IMR-90 (cell line): ENCODE measurements at regions not wholly inside any gene's neighbourhood (a gene's known extent, or its start where the extent isn't known, plus 50 kb on each side); places are given as distances from the start of the nearest gene placed in this dataset.

Experiments
- ATAC-seq: fragments of 200-7000 bp; cut with Tn5 transposase; 2 replicates; pipeline ENCODE4 v1.9.1; 2020; ENCODE audit warnings: low read depth, mild to moderate bottlenecking, moderate library complexity
- BruUV-seq: library from RNA; stranded (reverse); fragments of 400-500 nt; replicated peaks from 2 replicates; lab custom pipeline; 2021; lab: Mats Ljungman, UMichigan
- CTCF ChIA-PET: fragments of 300-600 bp; formaldehyde crosslinking; extraction: SDS; loops from one replicate; lab custom pipeline; 2021; ENCODE audit warnings: antibody characterized with exemption; lab: Yijun Ruan, JAX
- POLR2A ChIA-PET: fragments of 300-600 bp; sonication (Branson Sonifier 250); formaldehyde crosslinking; loops from one replicate; lab custom pipeline; 2022; ENCODE audit warnings: antibody characterized with exemption; ENCODE audit not compliant: unreplicated experiment; lab: Charles Lee
- DNase-seq: peaks from one replicate; pipeline ENCODE4 v3.0.0; 2013
- H2AFZ ChIP-seq: replicated peaks from 2 replicates; pipeline ENCODE3; 2013; ENCODE audit warnings: low read length, mild to moderate bottlenecking; ENCODE audit not compliant: poor library complexity
- H2AK5ac ChIP-seq: 2 replicates; pipeline ENCODE4 v1.6.1; 2013; ENCODE audit warnings: low read depth, low read length, inconsistent platforms
- H2AK9ac ChIP-seq: replicated peaks from 2 replicates; pipeline ENCODE3; 2013; ENCODE audit warnings: mild to moderate bottlenecking, low read depth, low read length, moderate library complexity; ENCODE audit not compliant: poor library complexity
- H2BK120ac ChIP-seq: 2 replicates; pipeline ENCODE4 v1.6.1; 2013; ENCODE audit warnings: low read depth, low read length, inconsistent platforms
- H2BK15ac ChIP-seq: 3 replicates; pipeline ENCODE4 v1.6.1; 2013; ENCODE audit warnings: low read depth, low read length, inconsistent platforms
- H2BK20ac ChIP-seq: 2 replicates; pipeline ENCODE4 v1.6.1; 2013; ENCODE audit warnings: low read depth, mild to moderate bottlenecking, inconsistent platforms, low read length, moderate library complexity
- H2BK5ac ChIP-seq: 2 replicates; pipeline ENCODE4 v1.6.1; 2013; ENCODE audit warnings: mild to moderate bottlenecking, low read depth, low read length, inconsistent platforms; ENCODE audit not compliant: poor library complexity, severe bottlenecking
- H3K14ac ChIP-seq: replicated peaks from 2 replicates; pipeline ENCODE4 v1.6.1; 2013; ENCODE audit warnings: low read depth, low read length, inconsistent platforms
- H3K18ac ChIP-seq: 2 replicates; pipeline ENCODE4 v1.6.1; 2013; ENCODE audit warnings: low read depth, low read length, control low read depth
- H3K23ac ChIP-seq: 2 replicates; pipeline ENCODE4 v1.6.1; 2013; ENCODE audit warnings: low read depth, low read length, inconsistent platforms
- H3K27ac ChIP-seq: 2 replicates; pipeline ENCODE4 v1.5.1; 2013; ENCODE audit warnings: mild to moderate bottlenecking, control low read depth, low read length; ENCODE audit not compliant: insufficient read depth
- H3K27me3 ChIP-seq: 2 replicates; pipeline ENCODE4 v1.6.1; 2013; ENCODE audit warnings: low read length; ENCODE audit not compliant: control insufficient read depth, insufficient read depth
- H3K36me3 ChIP-seq: 2 replicates; pipeline ENCODE4 v1.6.1; 2013; ENCODE audit warnings: low read length, mixed read lengths; ENCODE audit not compliant: control insufficient read depth, insufficient read depth
- H3K4ac ChIP-seq: 2 replicates; pipeline ENCODE4 v1.6.1; 2013; ENCODE audit warnings: low read depth, low read length, inconsistent platforms
- H3K4me1 ChIP-seq: 2 replicates; pipeline ENCODE4 v1.6.1; 2013; ENCODE audit warnings: low read length, mixed read lengths; ENCODE audit not compliant: control insufficient read depth, insufficient read depth
- H3K4me2 ChIP-seq: 2 replicates; pipeline ENCODE4 v1.6.1; 2013; ENCODE audit warnings: low read depth, mild to moderate bottlenecking, control low read depth, low read length, moderate library complexity
- H3K4me3 ChIP-seq: 2 replicates; pipeline ENCODE4 v1.5.1; 2013; ENCODE audit warnings: low read depth, mild to moderate bottlenecking, control low read depth, low read length, moderate library complexity; ENCODE audit not compliant: insufficient read depth
- H3K56ac ChIP-seq: 2 replicates; pipeline ENCODE4 v1.6.1; 2013; ENCODE audit warnings: low read length, inconsistent platforms; ENCODE audit not compliant: insufficient read depth; ENCODE audit errors: extremely low read depth
- H3K79me1 ChIP-seq, 2 experiments: 2 replicates each; pipeline ENCODE4 v1.6.1; 2013; ENCODE audit warnings: low read length in 2 of 2, inconsistent platforms in 1 of 2, low read depth in 1 of 2
- H3K9ac ChIP-seq: 2 replicates; pipeline ENCODE4 v1.6.1; 2013; ENCODE audit warnings: low read depth, low read length, control low read depth
- H3K9me1 ChIP-seq: 2 replicates; pipeline ENCODE4 v1.6.1; 2013; ENCODE audit warnings: low read length, inconsistent platforms; ENCODE audit not compliant: insufficient read depth
- H3K9me3 ChIP-seq: 2 replicates; pipeline ENCODE4 v1.6.1; 2013; ENCODE audit warnings: low read length; ENCODE audit not compliant: control insufficient read depth, insufficient read depth
- H4K20me1 ChIP-seq: 2 replicates; pipeline ENCODE4 v1.6.1; 2013; ENCODE audit warnings: low read length, inconsistent platforms; ENCODE audit not compliant: insufficient read depth
- H4K5ac ChIP-seq: 2 replicates; pipeline ENCODE4 v1.6.1; 2013; ENCODE audit warnings: mild to moderate bottlenecking, low read depth, low read length, control low read depth
- H4K8ac ChIP-seq, 2 experiments: 2 replicates each; pipeline ENCODE4 v1.6.1; 2013; ENCODE audit warnings: low read depth in 2 of 2, low read length in 2 of 2, control low read depth in 1 of 2, inconsistent platforms in 1 of 2
- H4K91ac ChIP-seq: 2 replicates; pipeline ENCODE4 v1.6.1; 2013; ENCODE audit warnings: low read depth, low read length, inconsistent platforms; ENCODE audit not compliant: insufficient read depth
- BHLHE40 ChIP-seq: fragments of 150-350 bp; IDR thresholded peaks from 2 replicates; pipeline ENCODE4 v1.6.1; 2016; ENCODE audit warnings: mild to moderate bottlenecking, low read depth, low read length
- CEBPB ChIP-seq: IDR thresholded peaks from 2 replicates; pipeline ENCODE4 v1.6.1; 2012; ENCODE audit warnings: low read depth, low read length, improper control_type of control experiment
- CHD1 ChIP-seq: IDR thresholded peaks from 2 replicates; pipeline ENCODE4 v1.6.1; 2012; ENCODE audit warnings: low read depth, low read length, improper control_type of control experiment
- FOS ChIP-seq: fragments of 150-350 bp; IDR thresholded peaks from 2 replicates; pipeline ENCODE4 v1.6.1; 2016; ENCODE audit warnings: low read depth, low read length
- MAFK ChIP-seq: IDR thresholded peaks from 2 replicates; pipeline ENCODE4 v1.6.1; 2012; ENCODE audit warnings: low read depth, low read length, improper control_type of control experiment
- MAZ ChIP-seq: IDR thresholded peaks from 2 replicates; pipeline ENCODE4 v1.6.1; 2012; ENCODE audit warnings: low read depth, mild to moderate bottlenecking, low read length, improper control_type of control experiment, moderate library complexity, borderline replicate concordance
- MXI1 ChIP-seq: IDR thresholded peaks from 2 replicates; pipeline ENCODE4 v1.6.1; 2012; ENCODE audit warnings: low read depth, mild to moderate bottlenecking, low read length, moderate library complexity, borderline replicate concordance
- NFE2L2 ChIP-seq: fragments of 150-350 bp; IDR thresholded peaks from 2 replicates; pipeline ENCODE4 v1.6.1; 2016; ENCODE audit warnings: low read depth, mild to moderate bottlenecking, low read length
- POLR2A ChIP-seq: IDR thresholded peaks from 2 replicates; pipeline ENCODE4 v1.6.1; 2012; ENCODE audit warnings: mild to moderate bottlenecking, low read depth, low read length
- RAD21 ChIP-seq: IDR thresholded peaks from 2 replicates; pipeline ENCODE4 v1.6.1; 2012; ENCODE audit warnings: low read length, improper control_type of control experiment
- RCOR1 ChIP-seq: IDR thresholded peaks from 2 replicates; pipeline ENCODE4 v1.6.1; 2012; ENCODE audit warnings: mild to moderate bottlenecking, low read length, improper control_type of control experiment; ENCODE audit not compliant: insufficient replicate concordance
- RFX5 ChIP-seq: IDR thresholded peaks from 2 replicates; pipeline ENCODE4 v1.8.0; 2012; ENCODE audit warnings: low read depth, mild to moderate bottlenecking, low read length, moderate library complexity
- SMC3 ChIP-seq: fragments of 150-350 bp; IDR thresholded peaks from 2 replicates; pipeline ENCODE4 v1.6.1; 2016; ENCODE audit warnings: low read depth, mild to moderate bottlenecking, antibody characterized with exemption, low read length, moderate library complexity
- dilution Hi-C: fragments of 300-500 bp; cut with HindIII; formaldehyde crosslinking; loops from one replicate; pipeline ENCODE4 v1.14.3; 2018; ENCODE audit warnings: low sequenced_read_pairs; ENCODE audit not compliant: unreplicated experiment
- in situ Hi-C: fragments of 300-500 bp; cut with MboI; formaldehyde crosslinking; loops from 3 replicates; pipeline ENCODE4 v1.14.3; 2019; ENCODE audit warnings: low sequenced_read_pairs, inconsistent platforms, mixed read lengths
- intact Hi-C: fragments of 100-400 bp; cut with micrococcal nuclease; formaldehyde crosslinking; loops from 2 replicates; pipeline ENCODE4 v1.10.0; 2022
- TF ChIP-seq, protein P1 (sequence below): fragments of 150-350 bp; IDR thresholded peaks from 2 replicates; pipeline ENCODE4 v1.6.1; 2016; ENCODE audit warnings: low read depth, mild to moderate bottlenecking, low read length, moderate library complexity, borderline replicate concordance
- TF ChIP-seq, protein P2 (sequence below): fragments of 150-350 bp; IDR thresholded peaks from 2 replicates; pipeline ENCODE4 v1.6.1; 2017; ENCODE audit warnings: mild to moderate bottlenecking, antibody characterized with exemption, low read length, low read depth
- TF ChIP-seq, protein P3 (sequence below): conservative IDR thresholded peaks from 2 replicates; pipeline ENCODE4 v1.5.1; 2012; ENCODE audit warnings: mild to moderate bottlenecking, low read depth, low read length, improper control_type of control experiment

DNA sequence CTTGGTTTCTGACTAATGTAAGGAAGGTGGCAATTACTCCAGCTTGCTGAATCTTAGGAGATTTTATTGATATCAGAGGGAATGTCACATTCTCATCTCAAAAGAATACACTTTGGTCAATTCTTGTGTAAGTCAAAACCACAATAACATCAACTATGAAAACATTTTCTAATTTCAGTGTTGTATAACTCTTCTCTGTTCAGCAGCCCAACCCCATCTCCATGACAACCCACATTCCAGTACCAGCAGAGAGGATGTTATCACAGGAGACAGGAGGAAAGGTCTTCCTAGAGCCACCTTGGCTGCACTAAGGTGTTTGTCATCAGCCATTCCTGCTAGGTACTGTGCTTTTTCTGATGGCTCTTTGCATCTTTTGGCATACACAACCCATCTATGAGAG, 529.1 kb upstream of the BRINP1 start:
- POLR2A ChIA-PET, result no interaction called here
- dilution Hi-C loops, result no loop called here
- H2BK120ac ChIP-seq, result no peak overlapping the region

More for the DNA sequence above, 529.1 kb upstream of the BRINP1 start:
- H3K4ac ChIP-seq, result no peak overlapping the region
- no peak overlapping the region for H2AFZ ChIP-seq
- H2BK15ac ChIP-seq, result no peak overlapping the region
- no peak overlapping the region for H3K18ac ChIP-seq
- intact Hi-C loops, result no loop called here
- no peak overlapping the region for H4K5ac ChIP-seq
- no peak overlapping the region for H3K23ac ChIP-seq
- no peaks in the 10 kb centered on the region for H4K20me1 ChIP-seq
- H3K79me1 ChIP-seq, result no peaks in the 10 kb centered on the region
- no peaks in the 10 kb centered on the region for H3K4me1 ChIP-seq
- H3K9me3 ChIP-seq, result peaks cover 4% of the 10 kb centered on the region; the same call in 1 of the 2 replicates
- CTCF ChIA-PET, result no interaction called here
- no peak overlapping the region for H2BK20ac ChIP-seq
- H3K4me3 ChIP-seq, result no peak overlapping the region
- no peak overlapping the region for H2BK5ac ChIP-seq
- TF ChIP-seq RCOR1 (no peak), MAFK (no peak), MAZ (no peak), NFE2L2 (no peak), CHD1 (no peak), RAD21 (no peak), BHLHE40 (no peak), MXI1 (no peak), RFX5 (no peak), POLR2A (no peak), FOS (no peak), SMC3 (no peak), CEBPB (no peak)
- TF ChIP-seq, protein P1, sequence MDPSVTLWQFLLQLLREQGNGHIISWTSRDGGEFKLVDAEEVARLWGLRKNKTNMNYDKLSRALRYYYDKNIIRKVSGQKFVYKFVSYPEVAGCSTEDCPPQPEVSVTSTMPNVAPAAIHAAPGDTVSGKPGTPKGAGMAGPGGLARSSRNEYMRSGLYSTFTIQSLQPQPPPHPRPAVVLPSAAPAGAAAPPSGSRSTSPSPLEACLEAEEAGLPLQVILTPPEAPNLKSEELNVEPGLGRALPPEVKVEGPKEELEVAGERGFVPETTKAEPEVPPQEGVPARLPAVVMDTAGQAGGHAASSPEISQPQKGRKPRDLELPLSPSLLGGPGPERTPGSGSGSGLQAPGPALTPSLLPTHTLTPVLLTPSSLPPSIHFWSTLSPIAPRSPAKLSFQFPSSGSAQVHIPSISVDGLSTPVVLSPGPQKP, result no peak
- TF ChIP-seq, protein P2, sequence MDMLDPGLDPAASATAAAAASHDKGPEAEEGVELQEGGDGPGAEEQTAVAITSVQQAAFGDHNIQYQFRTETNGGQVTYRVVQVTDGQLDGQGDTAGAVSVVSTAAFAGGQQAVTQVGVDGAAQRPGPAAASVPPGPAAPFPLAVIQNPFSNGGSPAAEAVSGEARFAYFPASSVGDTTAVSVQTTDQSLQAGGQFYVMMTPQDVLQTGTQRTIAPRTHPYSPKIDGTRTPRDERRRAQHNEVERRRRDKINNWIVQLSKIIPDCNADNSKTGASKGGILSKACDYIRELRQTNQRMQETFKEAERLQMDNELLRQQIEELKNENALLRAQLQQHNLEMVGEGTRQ, result no peak
- TF ChIP-seq, protein P3, sequence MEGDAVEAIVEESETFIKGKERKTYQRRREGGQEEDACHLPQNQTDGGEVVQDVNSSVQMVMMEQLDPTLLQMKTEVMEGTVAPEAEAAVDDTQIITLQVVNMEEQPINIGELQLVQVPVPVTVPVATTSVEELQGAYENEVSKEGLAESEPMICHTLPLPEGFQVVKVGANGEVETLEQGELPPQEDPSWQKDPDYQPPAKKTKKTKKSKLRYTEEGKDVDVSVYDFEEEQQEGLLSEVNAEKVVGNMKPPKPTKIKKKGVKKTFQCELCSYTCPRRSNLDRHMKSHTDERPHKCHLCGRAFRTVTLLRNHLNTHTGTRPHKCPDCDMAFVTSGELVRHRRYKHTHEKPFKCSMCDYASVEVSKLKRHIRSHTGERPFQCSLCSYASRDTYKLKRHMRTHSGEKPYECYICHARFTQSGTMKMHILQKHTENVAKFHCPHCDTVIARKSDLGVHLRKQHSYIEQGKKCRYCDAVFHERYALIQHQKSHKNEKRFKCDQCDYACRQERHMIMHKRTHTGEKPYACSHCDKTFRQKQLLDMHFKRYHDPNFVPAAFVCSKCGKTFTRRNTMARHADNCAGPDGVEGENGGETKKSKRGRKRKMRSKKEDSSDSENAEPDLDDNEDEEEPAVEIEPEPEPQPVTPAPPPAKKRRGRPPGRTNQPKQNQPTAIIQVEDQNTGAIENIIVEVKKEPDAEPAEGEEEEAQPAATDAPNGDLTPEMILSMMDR, result no peak
- in situ Hi-C loops, result no loop called here
- H3K9ac ChIP-seq, result no peak overlapping the region
- no peak overlapping the region for H3K14ac ChIP-seq
- no peak overlapping the region for H3K56ac ChIP-seq
- no peak overlapping the region for H2AK5ac ChIP-seq
- no peak overlapping the region for H3K27ac ChIP-seq
- no peaks in the 10 kb centered on the region for H3K36me3 ChIP-seq
- no peak overlapping the region for H4K8ac ChIP-seq
- no peaks in the 10 kb centered on the region for H3K27me3 ChIP-seq
- BruUV-seq, result no TSS peak
- H3K4me2 ChIP-seq, result no peak overlapping the region
- H3K9me1 ChIP-seq, result no peaks in the 10 kb centered on the region
- H4K91ac ChIP-seq, result no peak overlapping the region
- DNase-seq, result no peak
- no peak overlapping the region for H2AK9ac ChIP-seq
- ATAC-seq, result no peak
